HCT116 (cell line): ENCODE measurements at regions not wholly inside any gene's neighbourhood (a gene's known extent, or its start where the extent isn't known, plus 50 kb on each side); places are given as distances from the start of the nearest gene placed in this dataset.

ENCODE experiments used
- ATAC-seq: fragments of 200-7000 bp; cut with Tn5 transposase; 2 replicates; pipeline ENCODE4 v1.9.1; 2020; ENCODE audit warnings: mild to moderate bottlenecking, moderate library complexity
- BruUV-seq: library from RNA; stranded (reverse); fragments of 400-500 nt; replicated peaks from 2 replicates; lab custom pipeline; 2021; lab: Mats Ljungman, UMichigan
- CTCF ChIA-PET: fragments of 300-600 bp; sonication (Branson Sonifier 250); formaldehyde crosslinking; loops from one replicate; lab custom pipeline; 2021; ENCODE audit warnings: antibody characterized with exemption; lab: Charles Lee
- POLR2A ChIA-PET: fragments of 300-600, 350-600 bp; sonication (Branson Sonifier 250); formaldehyde crosslinking; loops from one replicate; lab custom pipeline; 2021; ENCODE audit warnings: antibody characterized with exemption; lab: Charles Lee
- RAD21 ChIA-PET, 2 experiments: fragments of 300-600 bp; sonication (Branson Sonifier 250); formaldehyde crosslinking; loops; one replicate each; lab custom pipeline; 2023; ENCODE audit warnings: low total read pairs in 2 of 2; ENCODE audit not compliant: uncharacterized antibody in 2 of 2, unreplicated experiment in 2 of 2, low non-redundant PET in 1 of 2; lab: Charles Lee
- DNase-seq: peaks from one replicate; pipeline ENCODE4 v3.0.0-alpha.2; 2010; ENCODE audit warnings: low read depth, low spot score
- H2AFZ ChIP-seq: fragments of 200-600 bp; shearing (Covaris generic), sonication (generic); 2 replicates; pipeline ENCODE4 v1.6.1; 2017; ENCODE audit warnings: low read depth, mixed run types, mixed read lengths, antibody characterized with exemption, low read length; ENCODE audit not compliant: poor library complexity, severe bottlenecking
- H3K27ac ChIP-seq: 2 replicates; pipeline ENCODE4 v1.5.1; 2012; ENCODE audit warnings: low read depth, low read length
- H3K27me3 ChIP-seq: fragments of 200-600 bp; sonication (generic); 2 replicates; pipeline ENCODE4 v1.6.1; 2016; ENCODE audit warnings: mixed run types, low read length, mixed read lengths; ENCODE audit not compliant: insufficient read depth
- H3K36me3 ChIP-seq, 2 experiments: fragments of 200-500 bp in 1 of 2; fragments of 200-600 bp in 1 of 2; sonication (Bioruptor generic) in 1 of 2; sonication (generic) in 1 of 2; 2 replicates each; pipeline versions ENCODE4 v1.5.1 to v1.6.1; 2014 to 2016; ENCODE audit warnings: low read length in 2 of 2, inconsistent platforms in 1 of 2, mixed read lengths in 1 of 2, mixed run types in 1 of 2; ENCODE audit not compliant: insufficient read depth in 2 of 2, control insufficient read depth in 1 of 2
- H3K4me1 ChIP-seq, 2 experiments: fragments of 200-600 bp in 1 of 2; sonication (generic) in 1 of 2; 2 replicates each; pipeline versions ENCODE4 v1.5.1 to v1.6.1; 2012 to 2017; ENCODE audit warnings: low read length in 2 of 2, inconsistent platforms in 1 of 2, mild to moderate bottlenecking in 1 of 2, mixed read lengths in 1 of 2, mixed run types in 1 of 2, moderate library complexity in 1 of 2; ENCODE audit not compliant: insufficient read depth in 2 of 2, control insufficient read depth in 1 of 2
- H3K4me2 ChIP-seq: fragments of 200-600 bp; sonication (generic); 2 replicates; pipeline ENCODE4 v1.6.1; 2017; ENCODE audit warnings: mixed run types, low read length, mixed read lengths
- H3K4me3 ChIP-seq, 2 experiments: fragments of 200-600 bp in 1 of 2; sonication (generic) in 1 of 2; replicated peaks in 1 of 2; 2 replicates each; pipeline ENCODE4 v1.5.1; 2011 to 2016; ENCODE audit warnings: low read length in 2 of 2, control low read depth in 1 of 2, low read depth in 1 of 2, mild to moderate bottlenecking in 1 of 2, mixed read lengths in 1 of 2, mixed run types in 1 of 2
- H3K79me2 ChIP-seq: fragments of 200-600 bp; sonication (generic); 2 replicates; pipeline ENCODE4 v1.6.1; 2017; ENCODE audit warnings: mild to moderate bottlenecking, mixed run types, low read length, moderate library complexity, mixed read lengths; ENCODE audit not compliant: insufficient read depth
- H3K9ac ChIP-seq: fragments of 200-600 bp; sonication (generic); 2 replicates; pipeline ENCODE4 v1.6.1; 2016; ENCODE audit warnings: low read length, mixed read lengths
- H3K9me2 ChIP-seq: fragments of 200-600 bp; sonication (generic), shearing (Covaris generic); 2 replicates; pipeline ENCODE4 v1.6.1; 2017; ENCODE audit warnings: mixed run types, mild to moderate bottlenecking, moderate library complexity; ENCODE audit not compliant: insufficient read depth
- H3K9me3 ChIP-seq, 2 experiments: fragments of 200-500 bp in 1 of 2; fragments of 200-600 bp in 1 of 2; sonication (Bioruptor generic) in 1 of 2; sonication (generic) in 1 of 2; 2 replicates each; pipeline ENCODE4 v1.6.1; 2014 to 2017; ENCODE audit warnings: low read length in 2 of 2, mixed read lengths in 2 of 2, inconsistent platforms in 1 of 2, low read depth in 1 of 2, mild to moderate bottlenecking in 1 of 2, mixed run types in 1 of 2, moderate library complexity in 1 of 2; ENCODE audit not compliant: control insufficient read depth in 1 of 2, insufficient read depth in 1 of 2
- H4K20me1 ChIP-seq: fragments of 200-600 bp; sonication (generic), shearing (Covaris generic); 2 replicates; pipeline ENCODE4 v1.6.1; 2017; ENCODE audit warnings: mixed run types, mild to moderate bottlenecking, moderate library complexity; ENCODE audit not compliant: insufficient read depth
- ATF3 ChIP-seq: IDR thresholded peaks from 2 replicates; pipeline ENCODE4 v1.6.1; 2012
- CBX3 ChIP-seq: IDR thresholded peaks from 2 replicates; pipeline ENCODE4 v1.6.1; 2012; ENCODE audit warnings: low read depth
- CEBPB ChIP-seq: IDR thresholded peaks from 2 replicates; pipeline ENCODE4 v1.6.1; 2012; ENCODE audit warnings: low read depth
- EGR1 ChIP-seq: IDR thresholded peaks from 2 replicates; pipeline ENCODE4 v1.6.1; 2012; ENCODE audit warnings: low read depth
- EZH2phosphoT487 ChIP-seq: fragments of 200-600 bp; IDR thresholded peaks from 2 replicates; pipeline ENCODE4 v1.6.1; 2018; ENCODE audit warnings: antibody characterized with exemption, borderline replicate concordance
- FOSL1 ChIP-seq: IDR thresholded peaks from 2 replicates; pipeline ENCODE4 v1.6.1; 2012; ENCODE audit warnings: low read depth
- JUND ChIP-seq: IDR thresholded peaks from 2 replicates; pipeline ENCODE4 v1.6.1; 2012
- POLR2AphosphoS5 ChIP-seq: IDR thresholded peaks from 2 replicates; pipeline ENCODE4 v1.6.1; 2011; ENCODE audit warnings: mild to moderate bottlenecking, low read depth, low read length, moderate library complexity
- RAD21 ChIP-seq: IDR thresholded peaks from 2 replicates; pipeline ENCODE4 v1.6.1; 2012; ENCODE audit warnings: low read depth, mild to moderate bottlenecking
- SIN3A ChIP-seq: IDR thresholded peaks from 2 replicates; pipeline ENCODE4 v1.6.1; 2012; ENCODE audit warnings: low read depth
- SP1 ChIP-seq: IDR thresholded peaks from 2 replicates; pipeline ENCODE4 v1.6.1; 2012; ENCODE audit warnings: low read depth
- SRF ChIP-seq: IDR thresholded peaks from 2 replicates; pipeline ENCODE4 v1.6.1; 2012; ENCODE audit warnings: low read depth
- ZBTB33 ChIP-seq: IDR thresholded peaks from 2 replicates; pipeline ENCODE4 v1.6.1; 2011; ENCODE audit warnings: mild to moderate bottlenecking, low read length, moderate library complexity; ENCODE audit not compliant: insufficient replicate concordance; ENCODE audit errors: extremely low read depth
- ZFX ChIP-seq: fragments of 450-650 bp; IDR thresholded peaks from 2 replicates; pipeline ENCODE4 v1.6.1; 2017
- intact Hi-C: fragments of 100-400 bp; cut with micrococcal nuclease; formaldehyde crosslinking; loops from 2 replicates; pipeline ENCODE4 v1.10.0; 2022

GRCh38 chr1:79885101-79885500 is 878.6 kb upstream of the ADGRL4 start (continued):
- TF ChIP-seq POLR2AphosphoS5 (no peak), ATF3 (no peak)

GRCh38 chr1:79877086-79877485 is 870.6 kb upstream of the ADGRL4 start:
- no peak for TF ChIP-seq SRF
- no peak for TF ChIP-seq CEBPB
- TF ChIP-seq SP1: no peak
- TF ChIP-seq ZFX: no peak
- TF ChIP-seq RAD21: no peak
- TF ChIP-seq EGR1: no peak
- no peak for TF ChIP-seq POLR2AphosphoS5
- no peak for TF ChIP-seq SIN3A
- no peak for TF ChIP-seq ZBTB33
- TF ChIP-seq CBX3: no peak
- TF ChIP-seq FOSL1: no peak
- no peak for TF ChIP-seq EZH2phosphoT487
- TF ChIP-seq JUND: no peak
- no peaks in the 10 kb centered on the region for H3K4me1 ChIP-seq
- no peak overlapping the region for H3K4me2 ChIP-seq
- no peaks in the 10 kb centered on the region for H3K9me2 ChIP-seq
- intact Hi-C loops: no loop called here
- no TSS peak for BruUV-seq
- no peaks in the 10 kb centered on the region for H3K79me2 ChIP-seq
- no peak for DNase-seq
- no peaks in the 10 kb centered on the region for H3K36me3 ChIP-seq
- no peak for ATAC-seq
- CTCF ChIA-PET: no interaction called here
- H3K4me3 ChIP-seq: no peak overlapping the region
- H4K20me1 ChIP-seq: no peaks in the 10 kb centered on the region
- RAD21 ChIA-PET: no interaction called here
- no peak overlapping the region for H3K27ac ChIP-seq
- no peak overlapping the region for H2AFZ ChIP-seq
- no peaks in the 10 kb centered on the region for H3K27me3 ChIP-seq
- H3K9ac ChIP-seq: no peak overlapping the region
- H3K9me3 ChIP-seq: no peaks in the 10 kb centered on the region
- POLR2A ChIA-PET: no interaction called here
